ENCODE measurements at regions not wholly inside any gene's neighbourhood (a gene's known extent, or its start where the extent isn't known, plus 50 kb on each side); places are given as distances from the start of the nearest gene placed in this dataset.

DNA sequence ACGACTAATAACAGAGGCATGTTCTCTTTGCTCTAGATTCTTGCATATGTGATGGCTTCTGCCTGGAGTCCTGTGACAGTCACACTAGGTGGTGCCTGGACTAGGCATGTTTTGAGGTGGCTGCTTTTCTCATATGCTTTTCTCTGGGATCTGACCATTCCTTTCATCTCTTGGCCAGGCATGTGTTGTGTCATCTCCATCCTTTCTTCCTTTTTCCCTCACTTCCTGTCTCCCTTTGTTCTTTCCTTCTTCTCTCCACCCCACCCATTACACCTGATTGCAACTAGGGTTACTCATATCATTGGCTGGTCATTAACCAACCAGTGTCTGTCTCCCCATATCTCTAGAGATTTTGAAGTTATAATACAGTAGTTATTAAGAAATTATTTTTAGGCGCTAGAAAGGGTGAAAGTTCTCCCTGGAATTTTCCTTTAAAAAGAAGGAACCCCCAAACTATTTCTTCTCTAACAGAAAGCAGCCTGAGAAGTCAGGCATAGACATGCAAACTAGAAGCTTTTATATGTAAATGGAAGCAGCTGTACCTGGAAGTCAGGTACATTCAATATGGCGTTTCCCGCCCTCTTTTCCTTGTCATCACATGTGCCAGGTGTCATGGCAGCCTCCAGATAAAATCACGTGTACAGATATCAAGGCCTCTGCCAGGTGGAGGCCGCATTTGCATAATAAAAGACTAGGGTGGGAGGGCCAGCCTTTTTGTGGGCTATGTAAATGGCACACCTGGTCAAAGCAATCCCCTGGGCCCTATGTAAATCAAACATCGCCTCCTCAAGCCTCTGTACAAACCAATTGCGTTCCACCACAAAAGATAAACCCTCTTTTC, 220.4 kb upstream of the MEX3C start:
- no peak for TF ChIP-seq ZFX (IDR thresholded peaks at IDR 0.05)
- TF ChIP-seq, protein P1, sequence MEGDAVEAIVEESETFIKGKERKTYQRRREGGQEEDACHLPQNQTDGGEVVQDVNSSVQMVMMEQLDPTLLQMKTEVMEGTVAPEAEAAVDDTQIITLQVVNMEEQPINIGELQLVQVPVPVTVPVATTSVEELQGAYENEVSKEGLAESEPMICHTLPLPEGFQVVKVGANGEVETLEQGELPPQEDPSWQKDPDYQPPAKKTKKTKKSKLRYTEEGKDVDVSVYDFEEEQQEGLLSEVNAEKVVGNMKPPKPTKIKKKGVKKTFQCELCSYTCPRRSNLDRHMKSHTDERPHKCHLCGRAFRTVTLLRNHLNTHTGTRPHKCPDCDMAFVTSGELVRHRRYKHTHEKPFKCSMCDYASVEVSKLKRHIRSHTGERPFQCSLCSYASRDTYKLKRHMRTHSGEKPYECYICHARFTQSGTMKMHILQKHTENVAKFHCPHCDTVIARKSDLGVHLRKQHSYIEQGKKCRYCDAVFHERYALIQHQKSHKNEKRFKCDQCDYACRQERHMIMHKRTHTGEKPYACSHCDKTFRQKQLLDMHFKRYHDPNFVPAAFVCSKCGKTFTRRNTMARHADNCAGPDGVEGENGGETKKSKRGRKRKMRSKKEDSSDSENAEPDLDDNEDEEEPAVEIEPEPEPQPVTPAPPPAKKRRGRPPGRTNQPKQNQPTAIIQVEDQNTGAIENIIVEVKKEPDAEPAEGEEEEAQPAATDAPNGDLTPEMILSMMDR (conservative IDR thresholded peaks at IDR 0.05) = no peak

DNA sequence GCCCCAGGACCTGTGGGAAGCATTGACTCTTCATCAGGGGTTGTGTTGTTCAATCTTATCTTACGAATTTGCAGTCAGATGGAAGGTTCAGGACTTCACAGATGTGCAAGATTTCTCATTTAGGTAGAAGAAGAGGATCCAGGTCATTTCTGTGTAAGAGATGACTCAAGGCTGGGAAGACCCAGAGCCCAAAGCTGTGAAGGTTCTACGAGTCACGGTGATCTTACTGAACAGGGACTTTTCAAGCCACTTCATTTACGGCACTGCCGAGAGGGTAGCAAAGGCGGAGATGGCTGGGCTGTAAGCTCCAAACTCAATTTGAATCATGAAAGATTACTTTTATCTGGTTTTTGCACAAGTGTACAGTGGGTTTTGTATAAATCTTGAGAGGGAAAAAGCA, 228.0 kb upstream of the MEX3C start:
- TF ChIP-seq, protein P1 (conservative IDR thresholded peaks at IDR 0.05) = no peak
- TF ChIP-seq ZFX (IDR thresholded peaks at IDR 0.05) = no peak
- no peak overlapping the region for H3K27ac ChIP-seq

More for the DNA sequence above, 220.4 kb upstream of the MEX3C start:
- no peak overlapping the region for H3K27ac ChIP-seq

DNA sequence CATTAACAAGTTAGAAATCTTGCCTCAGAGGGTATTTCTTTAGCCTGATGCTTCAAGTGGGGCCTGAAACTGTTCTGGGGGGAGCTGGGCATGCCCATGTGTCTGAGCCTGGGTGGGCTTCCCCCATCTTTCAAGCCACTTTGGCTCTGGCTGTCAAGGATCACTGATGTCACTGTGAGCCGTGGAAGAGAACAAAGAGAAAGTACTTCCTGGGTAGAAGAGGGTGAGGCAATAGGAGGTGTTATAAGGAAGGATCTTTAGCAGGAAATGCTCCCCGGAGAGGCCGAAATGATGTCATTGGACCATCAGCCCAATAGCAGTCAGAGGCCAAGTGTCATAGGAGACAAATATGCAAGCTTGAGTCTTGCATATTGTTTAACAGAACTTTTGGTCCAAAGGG, 228.4 kb upstream of the MEX3C start:
- H3K27ac ChIP-seq = no peak overlapping the region
- TF ChIP-seq, protein P1 (conservative IDR thresholded peaks at IDR 0.05) = no peak
- TF ChIP-seq ZFX (IDR thresholded peaks at IDR 0.05) = no peak

DNA sequence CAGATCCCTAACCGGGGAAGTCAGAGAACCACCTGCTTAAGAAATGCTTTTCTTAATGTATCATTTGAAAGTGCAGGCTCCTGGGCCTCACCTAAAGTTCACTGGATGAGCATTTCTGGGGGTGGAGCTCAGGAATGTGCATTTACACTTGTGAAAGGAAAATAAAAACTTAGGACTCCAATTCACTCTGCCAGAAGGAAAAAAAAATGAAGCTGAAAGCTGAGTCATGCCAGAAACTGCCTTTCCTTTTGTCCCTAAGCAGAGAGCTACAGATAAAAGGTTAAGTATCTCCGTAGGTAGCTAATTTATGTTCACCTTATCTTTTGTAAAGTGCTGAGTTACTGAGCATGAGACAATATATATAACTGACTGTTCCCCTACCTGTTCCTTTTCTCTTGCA, 229.5 kb upstream of the MEX3C start:
- TF ChIP-seq, protein P1 (conservative IDR thresholded peaks at IDR 0.05) = no peak
- no peak for TF ChIP-seq ZFX (IDR thresholded peaks at IDR 0.05)
- H3K27ac ChIP-seq = no peak overlapping the region

DNA sequence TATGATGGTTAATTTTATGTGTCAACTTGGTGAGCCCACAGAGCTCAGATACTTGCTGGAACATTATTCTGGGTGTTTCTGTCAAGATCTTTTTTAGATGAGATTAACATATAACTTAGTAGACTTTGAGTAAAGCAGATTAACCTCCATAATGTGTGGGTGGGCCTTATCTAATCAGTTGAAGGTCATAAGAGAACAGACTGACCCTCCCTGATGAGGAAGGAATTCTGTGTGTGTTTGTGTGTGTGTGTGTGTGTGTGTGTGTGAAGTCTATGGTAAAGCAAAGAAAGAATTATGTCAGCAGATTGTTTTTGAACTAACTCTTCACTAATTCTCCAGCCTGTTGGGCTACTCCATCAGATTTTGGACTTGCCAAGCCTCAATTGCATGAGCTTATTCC, 232.2 kb upstream of the MEX3C start:
- no peak overlapping the region for H3K27ac ChIP-seq
- no peak for TF ChIP-seq ZFX (IDR thresholded peaks at IDR 0.05)
- TF ChIP-seq, protein P1 (conservative IDR thresholded peaks at IDR 0.05) = no peak

DNA sequence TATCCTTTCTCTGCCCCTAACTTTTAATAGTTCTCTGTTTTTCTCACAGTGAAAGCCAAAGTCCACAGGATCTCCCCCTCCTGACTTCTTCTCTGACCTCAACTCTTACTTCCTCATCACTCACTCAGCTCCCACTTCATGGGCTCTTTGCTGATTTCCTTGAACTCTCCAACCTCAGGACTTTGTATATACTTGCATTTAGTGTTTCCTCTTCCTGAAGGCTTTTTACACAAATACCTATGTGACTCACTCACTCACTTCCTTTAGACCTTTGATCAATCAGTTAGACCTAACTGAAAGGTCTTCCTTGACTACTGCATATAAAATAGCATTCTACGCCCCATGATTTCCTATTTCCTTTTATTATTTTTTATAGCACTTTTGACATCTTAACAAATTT, 233.1 kb upstream of the MEX3C start:
- H3K27ac ChIP-seq = no peak overlapping the region
- TF ChIP-seq, protein P1 (conservative IDR thresholded peaks at IDR 0.05) = no peak
- no peak for TF ChIP-seq ZFX (IDR thresholded peaks at IDR 0.05)

DNA sequence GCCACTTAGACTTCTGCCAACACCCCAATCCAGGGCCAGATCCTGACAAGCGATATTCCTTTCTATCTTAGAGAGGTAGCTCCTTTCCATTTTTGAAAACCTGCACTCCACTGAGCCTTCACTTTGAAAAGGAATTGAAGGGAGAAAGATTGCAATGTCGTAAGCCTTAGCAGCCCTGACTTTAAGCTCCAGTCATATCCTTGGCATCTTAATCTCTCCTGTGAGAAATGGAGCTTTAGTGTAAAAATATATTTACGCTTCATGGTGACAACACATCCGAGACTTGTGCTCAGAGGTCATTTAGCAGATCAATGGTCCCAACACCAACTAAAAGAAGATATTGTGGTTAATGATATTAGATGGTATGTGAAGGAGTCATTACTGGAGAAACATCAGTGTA, 235.8 kb upstream of the MEX3C start:
- H3K27ac ChIP-seq = no peak overlapping the region
- no peak for TF ChIP-seq ZFX (IDR thresholded peaks at IDR 0.05)
- TF ChIP-seq, protein P1 (conservative IDR thresholded peaks at IDR 0.05) = no peak

Measured in C4-2B (cell line).